HFFc6 (cell line): ENCODE measurements at regions not wholly inside any gene's neighbourhood (a gene's known extent, or its start where the extent isn't known, plus 50 kb on each side); places are given as distances from the start of the nearest gene placed in this dataset.

Experiments used
- DNase-seq: peaks from one replicate; pipeline ENCODE4 v3.0.0-alpha.2; 2018
- H3K27ac Mint-ChIP-seq: 2 replicates; pipeline ENCODE4 v1.8.0; 2020; ENCODE audit warnings: mild to moderate bottlenecking, mixed read lengths
- H3K27me3 Mint-ChIP-seq: 2 replicates; pipeline ENCODE4 v1.8.0; 2021; ENCODE audit warnings: mild to moderate bottlenecking, moderate library complexity, mixed read lengths; ENCODE audit not compliant: insufficient read depth
- H3K36me3 Mint-ChIP-seq: 2 replicates; pipeline ENCODE4 v1.8.0; 2021; ENCODE audit warnings: low read depth, mixed read lengths
- H3K4me1 Mint-ChIP-seq: 2 replicates; pipeline ENCODE4 v1.8.0; 2020; ENCODE audit warnings: low read depth, mixed read lengths
- H3K4me3 Mint-ChIP-seq: 2 replicates; pipeline ENCODE4 v1.8.0; 2020; ENCODE audit warnings: mild to moderate bottlenecking, moderate library complexity, mixed read lengths
- H3K9me3 Mint-ChIP-seq: 2 replicates; pipeline ENCODE4 v1.8.0; 2020; ENCODE audit warnings: mild to moderate bottlenecking, mixed read lengths
- TF ChIP-seq, protein P1 (sequence below): fragments of 200-600 bp; sonication (generic); IDR thresholded peaks from 2 replicates; pipeline ENCODE4 v1.5.0; 2021; ENCODE audit warnings: antibody characterized with exemption, mild to moderate bottlenecking

DNA sequence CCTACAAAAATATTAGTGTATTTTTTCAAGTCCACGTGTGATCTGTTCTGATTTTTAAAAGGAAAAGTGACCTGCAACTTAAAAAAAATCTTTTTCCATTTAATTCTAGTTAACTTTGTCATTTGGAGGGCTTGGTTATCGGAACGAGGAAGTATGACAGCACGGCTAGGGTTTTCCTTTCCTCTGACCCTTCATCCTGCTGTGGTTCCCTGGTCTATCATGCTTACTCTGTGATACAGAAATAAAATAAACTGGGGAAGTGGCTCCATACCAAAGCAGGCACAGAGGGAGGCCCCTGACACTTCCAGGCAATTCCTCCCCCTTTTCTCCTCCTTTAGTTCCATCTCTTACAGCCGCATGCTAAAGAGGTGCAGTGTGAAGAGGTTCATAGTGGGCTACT lies 491.3 kb downstream of the EDEM1 start:
- no peaks in the 10 kb centered on the region for H3K36me3 Mint-ChIP-seq
- peaks cover 37% of the 10 kb centered on the region for H3K9me3 Mint-ChIP-seq
- DNase-seq = no peak
- H3K27ac Mint-ChIP-seq = no peak overlapping the region
- H3K4me1 Mint-ChIP-seq = no peaks in the 10 kb centered on the region
- TF ChIP-seq, protein P1, sequence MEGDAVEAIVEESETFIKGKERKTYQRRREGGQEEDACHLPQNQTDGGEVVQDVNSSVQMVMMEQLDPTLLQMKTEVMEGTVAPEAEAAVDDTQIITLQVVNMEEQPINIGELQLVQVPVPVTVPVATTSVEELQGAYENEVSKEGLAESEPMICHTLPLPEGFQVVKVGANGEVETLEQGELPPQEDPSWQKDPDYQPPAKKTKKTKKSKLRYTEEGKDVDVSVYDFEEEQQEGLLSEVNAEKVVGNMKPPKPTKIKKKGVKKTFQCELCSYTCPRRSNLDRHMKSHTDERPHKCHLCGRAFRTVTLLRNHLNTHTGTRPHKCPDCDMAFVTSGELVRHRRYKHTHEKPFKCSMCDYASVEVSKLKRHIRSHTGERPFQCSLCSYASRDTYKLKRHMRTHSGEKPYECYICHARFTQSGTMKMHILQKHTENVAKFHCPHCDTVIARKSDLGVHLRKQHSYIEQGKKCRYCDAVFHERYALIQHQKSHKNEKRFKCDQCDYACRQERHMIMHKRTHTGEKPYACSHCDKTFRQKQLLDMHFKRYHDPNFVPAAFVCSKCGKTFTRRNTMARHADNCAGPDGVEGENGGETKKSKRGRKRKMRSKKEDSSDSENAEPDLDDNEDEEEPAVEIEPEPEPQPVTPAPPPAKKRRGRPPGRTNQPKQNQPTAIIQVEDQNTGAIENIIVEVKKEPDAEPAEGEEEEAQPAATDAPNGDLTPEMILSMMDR = no peak
- H3K4me3 Mint-ChIP-seq = no peak overlapping the region
- no peaks in the 10 kb centered on the region; the same call in 1 of the 2 replicates for H3K27me3 Mint-ChIP-seq

DNA sequence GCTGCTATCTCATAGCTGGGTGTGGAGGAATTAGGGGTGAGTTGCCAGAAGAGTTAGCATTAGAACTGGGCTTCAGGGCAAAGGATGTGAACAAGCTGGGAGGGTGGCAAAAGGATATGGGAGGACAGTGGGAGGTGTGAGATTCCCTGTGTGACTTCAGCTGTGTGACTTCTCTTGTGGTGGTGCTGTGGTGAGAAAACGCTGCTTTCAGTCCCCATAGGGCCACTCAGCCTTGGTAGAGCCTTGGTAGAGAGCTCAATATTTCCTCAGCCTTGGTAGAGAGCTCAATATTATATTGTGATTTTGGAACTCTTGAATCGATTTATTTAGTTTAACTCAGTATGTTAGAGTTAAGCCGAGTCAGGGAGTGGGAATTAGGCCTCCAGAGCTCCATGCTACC lies 499.7 kb downstream of the EDEM1 start:
- Mint-ChIP-seq H3K36me3 (0 out of 2 replicates have a peak, but pooled peaks cover 5% of the 10 kb centered on the region), H3K9me3 (peaks cover 41% of the 10 kb centered on the region), H3K4me1 (no peaks in the 10 kb centered on the region), H3K27me3 (no peaks in the 10 kb centered on the region), H3K27ac (no peak overlapping the region), H3K4me3 (no peak overlapping the region)
- DNase-seq = no peak
- TF ChIP-seq, protein P1 = no peak

DNA sequence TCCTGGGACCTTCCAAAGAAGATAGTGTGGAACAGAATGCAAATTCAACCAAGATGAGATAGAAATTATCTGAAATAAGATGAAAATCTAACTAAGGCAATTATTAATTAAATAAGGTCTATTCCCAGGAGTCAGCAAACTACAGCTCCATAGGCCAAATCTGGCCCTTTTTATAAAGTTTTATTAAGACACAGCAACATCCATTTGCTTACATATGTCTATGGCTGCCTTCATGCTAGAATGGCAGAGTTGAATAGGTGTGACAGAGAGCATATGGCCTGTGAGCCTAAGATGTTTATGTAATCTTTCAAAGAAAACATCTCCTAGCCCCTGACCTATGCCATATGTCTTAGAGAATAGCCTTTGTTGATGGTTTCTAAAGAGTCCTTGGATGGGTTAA lies 503.0 kb downstream of the EDEM1 start:
- Mint-ChIP-seq H3K27me3 (no peaks in the 10 kb centered on the region), H3K4me3 (no peak overlapping the region), H3K27ac (no peak overlapping the region), H3K4me1 (no peaks in the 10 kb centered on the region), H3K36me3 (0 out of 2 replicates have a peak, but pooled peaks cover 5% of the 10 kb centered on the region), H3K9me3 (peaks cover 29% of the 10 kb centered on the region)
- no peak for DNase-seq
- TF ChIP-seq, protein P1 = no peak

DNA sequence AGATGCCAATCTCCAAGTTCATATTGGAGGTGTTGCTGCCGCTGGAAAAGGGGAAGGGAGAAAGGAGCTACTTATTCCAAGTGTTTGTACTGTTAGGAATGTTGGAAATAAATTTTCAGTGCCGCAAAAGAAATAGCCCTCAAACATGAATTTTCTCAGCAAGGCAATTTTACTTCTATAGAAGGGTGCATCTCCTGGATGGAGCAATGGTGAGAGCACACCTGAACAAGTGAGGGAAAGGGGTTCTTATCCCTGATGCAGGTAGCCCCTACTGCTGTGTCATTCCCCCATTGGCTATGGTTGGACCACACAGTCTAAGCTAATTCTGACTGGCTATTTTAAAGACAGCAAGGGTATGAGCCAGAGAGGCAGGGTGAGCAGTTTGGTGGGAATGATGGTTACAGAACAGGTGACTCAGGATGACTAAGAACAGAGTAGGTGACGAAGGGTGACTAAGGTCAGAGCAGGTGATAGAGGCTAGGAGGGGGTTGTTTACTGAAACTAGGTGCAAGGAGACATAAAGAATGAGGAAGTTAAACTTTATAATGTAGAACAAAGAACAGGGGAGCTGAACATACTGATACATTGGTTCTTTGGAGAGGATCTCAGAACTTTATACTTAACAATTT lies 503.5 kb downstream of the EDEM1 start:
- DNase-seq = no peak
- TF ChIP-seq, protein P1 = no peak
- Mint-ChIP-seq H3K4me3 (no peak overlapping the region), H3K27ac (no peak overlapping the region), H3K9me3 (peaks cover 29% of the 10 kb centered on the region), H3K27me3 (no peaks in the 10 kb centered on the region), H3K4me1 (no peaks in the 10 kb centered on the region), H3K36me3 (0 out of 2 replicates have a peak, but pooled peaks cover 5% of the 10 kb centered on the region)

DNA sequence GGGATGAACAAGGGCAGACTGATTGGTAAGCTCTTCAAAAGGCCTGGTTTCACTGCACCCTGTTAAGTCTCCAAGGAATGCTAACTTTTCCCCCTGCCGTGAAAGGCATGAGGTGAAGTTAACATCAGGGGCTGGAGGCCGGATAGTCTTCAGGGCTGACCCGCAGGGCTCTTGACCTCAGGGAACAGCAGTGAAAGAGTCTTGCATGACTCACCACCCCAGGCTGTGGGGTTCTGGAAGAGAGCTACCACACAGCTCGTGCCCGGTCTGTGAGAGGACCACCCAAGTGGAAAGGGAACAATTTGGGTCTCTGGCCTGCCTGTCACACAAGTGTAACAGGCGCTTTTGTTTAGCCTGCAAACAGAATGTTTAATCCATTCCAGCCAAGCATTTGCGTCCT lies 504.9 kb downstream of the EDEM1 start:
- H3K27me3 Mint-ChIP-seq = no peaks in the 10 kb centered on the region
- no peak overlapping the region for H3K27ac Mint-ChIP-seq
- H3K9me3 Mint-ChIP-seq = peaks cover 22% of the 10 kb centered on the region
- no peaks in the 10 kb centered on the region for H3K4me1 Mint-ChIP-seq
- TF ChIP-seq, protein P1 = no peak
- DNase-seq = no peak
- no peak overlapping the region for H3K4me3 Mint-ChIP-seq
- 0 out of 2 replicates have a peak, but pooled peaks cover 5% of the 10 kb centered on the region for H3K36me3 Mint-ChIP-seq
